IPS-18a (cell line): ENCODE measurements at regions not wholly inside any gene's neighbourhood (a gene's known extent, or its start where the extent isn't known, plus 50 kb on each side); places are given as distances from the start of the nearest gene placed in this dataset.

Experiments used
- H3K27ac ChIP-seq: one replicate; pipeline ENCODE4 v1.5.1; 2013; ENCODE audit warnings: low read length
- H3K27me3 ChIP-seq: one replicate; pipeline ENCODE4 v1.6.1; 2013; ENCODE audit warnings: mild to moderate bottlenecking, low read length; ENCODE audit not compliant: control insufficient read depth, insufficient read depth
- H3K36me3 ChIP-seq: one replicate; pipeline ENCODE4 v1.6.1; 2013; ENCODE audit warnings: low read depth, low read length; ENCODE audit not compliant: control insufficient read depth
- H3K4me1 ChIP-seq: one replicate; pipeline ENCODE4 v1.6.1; 2013; ENCODE audit warnings: low read depth, low read length; ENCODE audit not compliant: control insufficient read depth
- H3K4me3 ChIP-seq: one replicate; pipeline ENCODE4 v1.5.1; 2013; ENCODE audit warnings: low read length
- H3K9ac ChIP-seq: one replicate; pipeline ENCODE4 v1.6.1; 2013; ENCODE audit warnings: mild to moderate bottlenecking, low read length, moderate library complexity
- H3K9me3 ChIP-seq: one replicate; pipeline ENCODE4 v1.6.1; 2013; ENCODE audit warnings: low read depth, low read length; ENCODE audit not compliant: control insufficient read depth

DNA sequence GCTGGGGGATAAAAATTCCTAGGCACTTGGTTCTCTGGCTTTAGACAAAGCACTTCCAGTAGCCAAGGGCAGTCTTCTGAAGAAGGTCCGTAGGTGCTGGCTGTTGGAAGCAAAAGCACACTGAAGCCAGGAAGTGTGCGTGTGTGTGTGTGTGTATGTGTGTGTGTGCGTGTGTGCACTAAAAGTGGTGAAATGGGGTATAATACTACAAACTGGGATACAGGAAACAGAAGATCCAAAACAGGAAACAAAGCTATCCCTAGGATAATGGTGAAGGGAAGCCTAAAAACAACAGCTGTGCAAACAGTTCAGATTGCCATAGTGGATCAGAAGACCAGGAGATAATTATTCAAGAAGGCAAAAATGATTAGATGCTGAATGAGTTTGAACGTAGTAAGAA lies 103.4 kb downstream of the IL20RB start:
- Histone ChIP-seq H3K36me3 (no peaks in the 10 kb centered on the region), H3K9me3 (no peaks in the 10 kb centered on the region), H3K27me3 (no peaks in the 10 kb centered on the region), H3K4me1 (peaks cover 17% of the 10 kb centered on the region), H3K27ac (no peak overlapping the region), H3K9ac (no peak overlapping the region), H3K4me3 (no peak overlapping the region)

DNA sequence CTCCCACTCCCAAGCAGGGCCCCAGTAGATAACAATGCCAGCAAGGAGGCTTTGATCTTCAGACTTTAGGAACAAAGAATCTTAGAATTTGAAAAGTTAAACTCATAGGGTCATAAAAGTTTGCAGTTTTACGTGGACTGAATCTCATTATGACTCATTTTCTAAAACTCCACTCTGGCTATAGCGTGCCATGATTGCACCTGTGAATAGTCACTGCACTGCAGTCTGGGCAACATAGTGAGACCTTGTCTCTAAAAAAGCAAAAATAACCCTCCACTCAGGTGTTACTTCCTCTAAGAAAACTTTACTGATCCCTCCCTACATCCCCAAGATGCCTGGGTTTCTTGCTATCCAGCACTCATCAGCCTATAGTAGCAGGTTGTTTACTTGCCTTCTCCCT lies 104.5 kb downstream of the IL20RB start:
- H3K4me3 ChIP-seq: no peak overlapping the region
- H3K27ac ChIP-seq: no peak overlapping the region
- no peak overlapping the region for H3K9ac ChIP-seq
- H3K4me1 ChIP-seq: peaks cover 20% of the 10 kb centered on the region
- H3K36me3 ChIP-seq: no peaks in the 10 kb centered on the region
- H3K9me3 ChIP-seq: no peaks in the 10 kb centered on the region
- H3K27me3 ChIP-seq: no peaks in the 10 kb centered on the region

- H3K4me1 ChIP-seq: peaks cover 20% of the 10 kb centered on the region
- no peak overlapping the region for H3K27ac ChIP-seq
- H3K36me3 ChIP-seq: no peaks in the 10 kb centered on the region
- no peak overlapping the region for H3K4me3 ChIP-seq
- no peaks in the 10 kb centered on the region for H3K9me3 ChIP-seq
- H3K9ac ChIP-seq: no peak overlapping the region
- no peaks in the 10 kb centered on the region for H3K27me3 ChIP-seq
These were observed 107.6 kb downstream of the IL20RB start for GRCh38 chr3:137065381-137065780.

- H3K27ac ChIP-seq: no peak overlapping the region
- H3K27me3 ChIP-seq: no peaks in the 10 kb centered on the region
- H3K4me1 ChIP-seq: peaks cover 20% of the 10 kb centered on the region
- H3K9me3 ChIP-seq: no peaks in the 10 kb centered on the region
- H3K36me3 ChIP-seq: no peaks in the 10 kb centered on the region
- no peak overlapping the region for H3K4me3 ChIP-seq
- H3K9ac ChIP-seq: no peak overlapping the region
These were observed 108.3 kb downstream of the IL20RB start for GRCh38 chr3:137066092-137066491.

DNA sequence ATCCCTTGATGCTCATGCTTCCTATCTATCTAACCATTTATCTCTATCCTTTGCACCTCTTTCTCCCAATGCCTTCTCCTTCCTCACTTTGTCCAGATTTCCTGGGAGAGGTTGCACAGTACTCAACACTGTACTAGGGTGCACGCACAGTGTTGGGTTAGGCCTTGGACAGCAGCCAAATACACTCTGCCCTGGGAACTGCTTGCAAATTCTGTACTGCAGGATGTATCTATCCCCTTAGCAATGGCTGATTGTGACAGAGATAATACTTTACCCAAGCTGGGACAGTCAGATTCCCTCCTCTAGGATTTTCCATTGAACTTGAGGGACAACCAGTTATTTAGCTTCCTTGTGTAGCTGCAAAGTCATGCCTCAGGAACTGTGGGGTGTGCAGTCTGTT lies 113.3 kb downstream of the IL20RB start:
- Histone ChIP-seq H3K36me3 (no peaks in the 10 kb centered on the region), H3K27me3 (no peaks in the 10 kb centered on the region), H3K4me1 (peaks cover 4% of the 10 kb centered on the region), H3K27ac (no peak overlapping the region), H3K9me3 (no peaks in the 10 kb centered on the region), H3K9ac (no peak overlapping the region), H3K4me3 (no peak overlapping the region)

DNA sequence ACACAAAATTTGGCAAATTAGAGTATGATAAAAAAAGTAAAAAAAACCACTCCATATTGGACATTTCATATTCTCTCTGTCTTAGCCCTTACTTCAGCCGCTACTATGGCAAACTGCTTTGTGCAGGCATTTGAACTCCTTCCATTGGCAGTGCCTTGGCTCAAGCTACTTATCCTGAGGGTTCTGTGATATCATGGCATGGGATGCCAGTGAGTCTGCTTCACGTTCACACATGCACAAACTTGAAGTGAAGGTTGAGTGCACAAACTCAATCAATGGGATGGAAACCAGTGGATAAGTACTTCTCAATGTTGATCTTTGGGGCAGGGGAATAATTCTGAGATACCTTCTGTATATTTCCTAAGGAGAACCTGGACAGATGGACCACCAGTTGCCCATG lies 117.2 kb downstream of the IL20RB start:
- Histone ChIP-seq H3K4me1 (no peaks in the 10 kb centered on the region), H3K4me3 (no peak overlapping the region), H3K9ac (no peak overlapping the region), H3K27ac (no peak overlapping the region), H3K9me3 (no peaks in the 10 kb centered on the region), H3K36me3 (no peaks in the 10 kb centered on the region), H3K27me3 (no peaks in the 10 kb centered on the region)

DNA sequence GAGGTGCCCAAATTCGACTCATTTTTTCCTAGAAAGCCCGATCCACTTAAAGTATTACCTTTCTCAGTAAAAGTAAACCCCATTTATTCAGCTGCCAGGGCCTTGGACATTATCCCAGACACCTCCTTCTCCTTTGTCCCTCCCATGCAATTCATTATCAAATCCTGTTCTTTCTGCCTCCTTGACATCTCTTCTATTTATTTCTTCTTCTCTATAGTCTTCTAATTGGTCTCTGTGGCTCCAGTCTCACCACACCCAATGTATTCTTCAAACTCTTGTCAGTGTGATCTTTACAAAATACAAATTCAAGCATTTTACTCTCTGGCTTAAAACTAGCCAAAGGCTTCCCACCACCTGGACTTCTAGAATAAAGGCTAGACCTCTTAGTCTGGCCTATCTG lies 120.3 kb downstream of the IL20RB start:
- Histone ChIP-seq H3K9me3 (no peaks in the 10 kb centered on the region), H3K27ac (no peak overlapping the region), H3K4me3 (no peak overlapping the region), H3K4me1 (no peaks in the 10 kb centered on the region), H3K9ac (no peak overlapping the region), H3K36me3 (no peaks in the 10 kb centered on the region), H3K27me3 (no peaks in the 10 kb centered on the region)

DNA sequence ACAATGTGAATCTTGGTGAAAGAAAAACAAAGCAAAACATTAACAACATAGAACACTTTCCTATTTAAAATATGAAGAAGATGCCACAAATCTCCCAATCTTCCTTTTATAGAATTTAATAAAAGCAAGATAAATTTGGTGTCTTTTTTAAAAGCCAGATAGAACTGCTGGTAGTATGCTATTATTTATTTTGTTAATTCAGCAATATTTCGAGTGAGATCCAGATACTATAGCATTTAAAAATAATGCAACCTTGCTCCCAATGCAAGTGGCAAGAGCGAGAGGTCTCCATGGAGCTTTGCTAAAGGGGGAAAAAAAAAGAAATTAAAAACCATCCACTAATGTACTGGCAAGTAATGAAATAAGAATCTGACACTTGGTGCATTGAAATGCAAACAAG lies 121.8 kb downstream of the IL20RB start:
- H3K27ac ChIP-seq: no peak overlapping the region
- H3K36me3 ChIP-seq: no peaks in the 10 kb centered on the region
- H3K4me3 ChIP-seq: no peak overlapping the region
- no peaks in the 10 kb centered on the region for H3K27me3 ChIP-seq
- H3K9ac ChIP-seq: no peak overlapping the region
- H3K4me1 ChIP-seq: no peaks in the 10 kb centered on the region
- H3K9me3 ChIP-seq: no peaks in the 10 kb centered on the region

DNA sequence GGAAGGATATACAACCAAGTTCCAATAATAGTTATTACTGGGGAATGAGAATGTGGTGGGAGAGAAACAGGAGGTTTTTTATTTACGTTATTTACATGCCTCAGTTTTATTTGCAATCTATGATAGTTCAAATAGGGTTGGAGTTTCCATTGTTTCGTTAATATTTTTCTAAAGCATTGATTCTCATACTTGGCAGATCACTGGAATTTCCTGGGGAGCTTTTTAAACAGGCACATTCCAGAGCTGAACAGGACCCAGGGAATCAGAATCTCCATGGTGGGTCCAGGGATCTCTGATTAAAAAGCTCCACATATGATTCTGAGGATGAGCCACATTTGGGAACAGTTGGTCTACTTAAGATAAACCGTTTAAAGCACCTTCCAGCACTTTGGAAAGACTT lies 123.9 kb downstream of the IL20RB start:
- no peak overlapping the region for H3K9ac ChIP-seq
- H3K27me3 ChIP-seq: no peaks in the 10 kb centered on the region
- H3K4me1 ChIP-seq: no peaks in the 10 kb centered on the region
- no peaks in the 10 kb centered on the region for H3K36me3 ChIP-seq
- H3K9me3 ChIP-seq: no peaks in the 10 kb centered on the region
- no peak overlapping the region for H3K4me3 ChIP-seq
- H3K27ac ChIP-seq: no peak overlapping the region

DNA sequence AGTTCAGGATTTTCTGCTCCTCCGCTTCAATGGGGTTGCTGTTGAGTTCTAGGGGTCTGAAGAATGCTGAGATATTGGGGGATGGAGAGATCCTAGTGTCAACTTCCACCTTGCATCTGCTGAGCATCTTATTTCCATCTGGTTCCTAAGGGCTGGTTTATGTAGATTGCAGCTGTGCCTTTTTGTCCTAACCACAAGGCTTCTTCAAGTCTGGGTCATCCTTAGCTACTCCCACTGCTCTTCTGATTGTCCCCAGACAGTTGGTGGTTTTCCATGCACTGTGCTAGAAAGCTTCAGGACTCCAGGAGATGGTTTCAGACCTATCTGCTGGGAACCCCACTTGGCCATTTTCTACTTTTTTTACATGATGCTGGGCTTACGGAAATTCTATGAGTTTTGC lies 125.0 kb downstream of the IL20RB start:
- Histone ChIP-seq H3K9me3 (no peaks in the 10 kb centered on the region), H3K36me3 (no peaks in the 10 kb centered on the region), H3K27me3 (no peaks in the 10 kb centered on the region)

DNA sequence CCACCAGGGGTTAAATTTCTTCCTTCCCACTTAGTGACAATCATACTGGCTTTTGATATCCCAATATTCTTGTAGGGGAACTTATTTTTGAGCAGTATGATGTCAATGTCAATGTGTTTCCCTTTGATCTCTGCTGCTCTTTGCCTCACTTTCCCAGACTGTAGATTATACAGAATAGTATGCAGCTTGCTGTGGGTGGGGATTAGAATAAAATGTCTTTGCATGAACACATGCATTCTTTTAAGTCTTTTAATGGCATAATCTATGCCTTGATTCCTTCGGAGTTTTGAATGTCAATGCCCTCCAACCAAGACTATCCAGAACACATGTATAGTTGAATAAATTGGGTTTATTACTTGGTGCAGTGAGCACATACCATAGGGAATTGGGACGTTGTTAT lies 125.5 kb downstream of the IL20RB start:
- Histone ChIP-seq H3K27ac (no peak overlapping the region), H3K27me3 (no peaks in the 10 kb centered on the region), H3K4me3 (no peak overlapping the region), H3K36me3 (no peaks in the 10 kb centered on the region), H3K4me1 (no peaks in the 10 kb centered on the region), H3K9ac (no peak overlapping the region), H3K9me3 (no peaks in the 10 kb centered on the region)

More for the DNA sequence above, 125.0 kb downstream of the IL20RB start:
- no peak overlapping the region for H3K9ac ChIP-seq
- no peak overlapping the region for H3K4me3 ChIP-seq
- H3K4me1 ChIP-seq: no peaks in the 10 kb centered on the region
- H3K27ac ChIP-seq: no peak overlapping the region

DNA sequence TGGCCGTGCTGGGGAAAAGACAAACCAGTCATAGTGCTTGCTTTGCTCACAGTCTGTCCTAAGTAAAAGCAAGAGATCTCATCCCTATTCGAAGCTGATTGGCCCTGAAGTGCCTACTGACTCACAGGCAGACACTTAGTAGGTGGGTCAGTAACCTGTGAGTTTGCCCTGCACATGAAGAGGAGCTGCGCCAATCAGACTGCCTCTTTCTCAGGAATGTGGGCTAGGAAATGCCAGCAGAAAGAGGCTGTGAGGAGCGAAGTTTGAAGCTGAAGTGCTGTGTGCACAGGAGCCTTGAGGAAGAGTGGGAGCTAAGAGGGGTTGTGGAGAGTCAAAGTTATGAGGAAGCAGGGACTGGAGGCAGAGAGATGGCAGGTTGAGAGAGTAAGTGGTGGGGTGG lies 126.8 kb downstream of the IL20RB start:
- H3K4me3 ChIP-seq: no peak overlapping the region
- no peak overlapping the region for H3K27ac ChIP-seq
- no peaks in the 10 kb centered on the region for H3K9me3 ChIP-seq
- no peaks in the 10 kb centered on the region for H3K27me3 ChIP-seq
- H3K4me1 ChIP-seq: no peaks in the 10 kb centered on the region
- no peaks in the 10 kb centered on the region for H3K36me3 ChIP-seq
- H3K9ac ChIP-seq: no peak overlapping the region
